Retinal pigment epithelial cell (primary cell): ENCODE measurements at regions not wholly inside any gene's neighbourhood (a gene's known extent, or its start where the extent isn't known, plus 50 kb on each side); places are given as distances from the start of the nearest gene placed in this dataset.
"Not testable (repeated sequence)": the region's sequence is repeated elsewhere in the genome, so short reads cannot be mapped to it uniquely, and the experiment has no call there.

ENCODE experiments used
- DNase-seq: peaks from one replicate; pipeline ENCODE4 v3.0.0-alpha.2; 2010; ENCODE audit warnings: low read depth
- H3K4me3 ChIP-seq: 2 replicates; pipeline ENCODE4 v1.5.1; 2011; ENCODE audit warnings: mild to moderate bottlenecking, low read length, control low read depth, moderate library complexity
- TF ChIP-seq, protein P1 (sequence below): conservative IDR thresholded peaks from 2 replicates; pipeline ENCODE4 v1.5.1; 2011; ENCODE audit warnings: low read depth, low read length, control low read depth, inconsistent platforms

DNA sequence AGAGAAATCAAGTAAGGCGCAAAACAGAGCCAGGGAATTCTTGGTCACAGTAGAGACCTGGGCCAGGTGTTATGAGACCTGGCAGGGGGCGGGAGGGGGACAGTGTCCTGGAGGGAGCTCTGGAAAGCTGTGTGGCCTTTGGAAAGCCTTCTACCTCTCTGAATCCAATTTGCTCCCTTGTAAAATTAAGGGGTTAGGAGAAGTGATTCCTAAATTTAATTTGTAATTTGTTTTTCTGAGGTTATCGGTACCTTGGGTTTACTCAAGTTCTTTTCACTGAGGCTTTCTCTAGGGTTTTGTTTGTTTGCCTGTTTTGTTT lies 920.8 kb downstream of the TYW1 start:
- TF ChIP-seq, protein P1, sequence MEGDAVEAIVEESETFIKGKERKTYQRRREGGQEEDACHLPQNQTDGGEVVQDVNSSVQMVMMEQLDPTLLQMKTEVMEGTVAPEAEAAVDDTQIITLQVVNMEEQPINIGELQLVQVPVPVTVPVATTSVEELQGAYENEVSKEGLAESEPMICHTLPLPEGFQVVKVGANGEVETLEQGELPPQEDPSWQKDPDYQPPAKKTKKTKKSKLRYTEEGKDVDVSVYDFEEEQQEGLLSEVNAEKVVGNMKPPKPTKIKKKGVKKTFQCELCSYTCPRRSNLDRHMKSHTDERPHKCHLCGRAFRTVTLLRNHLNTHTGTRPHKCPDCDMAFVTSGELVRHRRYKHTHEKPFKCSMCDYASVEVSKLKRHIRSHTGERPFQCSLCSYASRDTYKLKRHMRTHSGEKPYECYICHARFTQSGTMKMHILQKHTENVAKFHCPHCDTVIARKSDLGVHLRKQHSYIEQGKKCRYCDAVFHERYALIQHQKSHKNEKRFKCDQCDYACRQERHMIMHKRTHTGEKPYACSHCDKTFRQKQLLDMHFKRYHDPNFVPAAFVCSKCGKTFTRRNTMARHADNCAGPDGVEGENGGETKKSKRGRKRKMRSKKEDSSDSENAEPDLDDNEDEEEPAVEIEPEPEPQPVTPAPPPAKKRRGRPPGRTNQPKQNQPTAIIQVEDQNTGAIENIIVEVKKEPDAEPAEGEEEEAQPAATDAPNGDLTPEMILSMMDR, result no peak
- H3K4me3 ChIP-seq, result no peak overlapping the region
- no peak for DNase-seq

DNA sequence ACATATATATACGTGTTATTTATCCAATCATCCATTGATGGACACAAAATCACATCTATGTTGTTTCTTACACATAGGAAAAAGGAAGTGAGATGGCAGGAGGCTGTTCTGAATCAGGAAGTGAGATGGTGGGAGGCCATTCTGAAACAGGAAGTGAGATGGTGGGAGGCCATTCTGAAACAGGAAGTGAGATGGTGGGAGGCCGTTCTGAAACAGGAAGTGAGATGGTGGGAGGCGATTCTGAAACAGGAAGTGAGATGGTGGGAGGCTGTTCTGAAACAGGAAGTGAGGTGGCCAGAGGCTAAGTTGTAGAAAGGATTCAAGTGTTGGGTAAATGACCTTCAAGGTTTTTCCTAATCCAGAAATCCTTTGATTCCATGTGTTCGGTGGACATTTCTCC lies 921.5 kb downstream of the TYW1 start:
- H3K4me3 ChIP-seq, result no peak overlapping the region
- DNase-seq, result no peak
- TF ChIP-seq, protein P1, result no peak

DNA sequence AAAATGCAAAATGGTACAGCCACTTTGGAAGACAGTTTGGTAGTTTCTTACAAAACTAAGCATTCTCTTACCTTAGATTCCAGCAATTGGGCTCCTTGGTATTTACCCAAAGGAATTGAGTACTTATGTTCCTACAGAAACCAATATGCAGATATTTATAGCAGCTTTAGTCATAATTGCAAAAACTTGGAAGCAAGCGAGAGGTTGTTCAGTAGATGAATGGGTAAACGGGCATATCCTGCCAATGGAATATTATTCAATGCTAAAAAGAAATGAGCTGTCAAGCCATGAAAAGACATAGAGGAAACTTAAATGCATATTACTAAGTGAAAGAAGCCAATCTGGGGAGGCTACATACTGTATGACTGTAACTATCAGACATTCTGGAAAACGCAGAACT lies 926.7 kb downstream of the TYW1 start:
- no peak for DNase-seq
- TF ChIP-seq, protein P1, result no peak
- no peak overlapping the region for H3K4me3 ChIP-seq

DNA sequence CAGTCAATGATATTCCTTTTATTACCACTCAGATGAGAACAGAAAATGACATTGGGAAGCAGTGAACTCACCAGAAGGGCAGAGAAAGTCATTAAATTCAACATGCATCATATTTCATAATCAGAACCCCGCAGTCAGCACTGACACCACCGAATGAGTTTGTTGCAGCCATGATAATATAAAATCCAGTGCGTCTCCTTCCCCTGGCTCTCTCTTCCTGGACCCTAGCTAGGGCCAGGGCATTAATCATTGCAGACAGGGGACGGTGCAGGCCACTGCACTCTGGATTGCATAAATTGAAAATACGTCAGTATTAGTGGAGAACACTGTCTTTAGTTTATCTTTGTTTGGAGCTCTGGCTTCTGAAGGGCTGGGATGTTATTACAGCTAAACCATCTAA lies 931.5 kb downstream of the TYW1 start:
- TF ChIP-seq, protein P1, result no peak
- no peak for DNase-seq

DNA sequence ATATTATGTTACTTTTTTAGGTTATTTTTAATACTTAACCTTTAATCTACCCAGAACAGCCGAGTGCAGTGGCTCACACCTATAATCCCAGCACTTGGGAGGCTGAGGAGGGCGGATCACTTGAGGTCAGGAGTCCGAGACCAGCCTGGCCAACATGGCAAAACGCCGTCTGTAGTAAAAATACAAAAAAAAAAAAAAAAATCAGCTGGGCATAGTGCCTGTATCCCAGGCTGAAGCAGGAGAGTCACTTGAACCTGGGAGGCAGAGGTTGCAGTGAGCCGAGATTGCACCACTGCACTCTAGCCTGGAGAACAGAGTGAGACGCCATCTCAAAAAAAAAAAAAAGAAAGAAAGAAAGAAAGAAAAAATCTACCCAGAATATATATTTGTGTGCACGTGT lies 939.8 kb downstream of the TYW1 start:
- not testable (repeated sequence) for DNase-seq, H3K4me3 ChIP-seq

More for the DNA sequence above, 931.5 kb downstream of the TYW1 start:
- H3K4me3 ChIP-seq, result no peak overlapping the region

DNA sequence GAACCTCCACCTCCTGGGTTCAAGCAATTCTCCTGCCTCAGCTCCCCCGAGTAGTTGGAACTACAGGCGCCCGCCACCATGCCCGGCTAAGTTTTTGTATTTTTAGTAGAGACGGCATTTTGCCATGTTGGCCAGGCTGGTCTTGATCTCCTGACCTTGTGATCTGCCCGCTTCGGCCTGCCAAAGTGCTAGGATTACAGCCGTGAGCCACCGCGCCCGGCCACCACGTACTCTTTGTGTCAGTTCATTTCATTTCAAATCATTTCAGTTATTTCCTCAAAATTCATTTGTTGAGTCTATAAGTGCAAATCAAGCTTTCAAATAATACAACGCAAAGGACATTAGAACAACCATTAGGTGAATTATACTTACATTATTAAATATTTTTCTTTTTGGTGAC lies 943.8 kb downstream of the TYW1 start:
- no peak overlapping the region for H3K4me3 ChIP-seq
- no peak for DNase-seq
- TF ChIP-seq, protein P1, result no peak

DNA sequence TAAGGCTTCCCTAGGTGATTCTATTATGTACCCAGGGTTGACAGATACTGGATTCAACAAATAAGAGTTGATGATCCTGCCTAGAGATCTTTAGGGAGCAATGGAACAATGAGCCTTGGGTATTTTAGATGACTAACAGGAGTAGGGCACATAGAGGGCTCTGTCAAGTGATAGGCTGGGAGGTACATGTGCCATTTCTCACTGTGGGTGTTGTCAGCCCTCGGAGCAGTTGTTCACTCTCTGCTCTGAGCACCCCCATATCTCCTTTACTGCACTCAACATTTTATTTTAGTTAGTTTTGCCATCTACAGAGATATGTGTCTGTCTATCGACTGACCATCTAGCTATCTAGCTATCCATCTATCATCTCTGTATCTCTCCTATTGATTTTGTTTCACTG lies 950.6 kb downstream of the TYW1 start:
- no peak overlapping the region for H3K4me3 ChIP-seq
- TF ChIP-seq, protein P1, result no peak
- DNase-seq, result no peak

DNA sequence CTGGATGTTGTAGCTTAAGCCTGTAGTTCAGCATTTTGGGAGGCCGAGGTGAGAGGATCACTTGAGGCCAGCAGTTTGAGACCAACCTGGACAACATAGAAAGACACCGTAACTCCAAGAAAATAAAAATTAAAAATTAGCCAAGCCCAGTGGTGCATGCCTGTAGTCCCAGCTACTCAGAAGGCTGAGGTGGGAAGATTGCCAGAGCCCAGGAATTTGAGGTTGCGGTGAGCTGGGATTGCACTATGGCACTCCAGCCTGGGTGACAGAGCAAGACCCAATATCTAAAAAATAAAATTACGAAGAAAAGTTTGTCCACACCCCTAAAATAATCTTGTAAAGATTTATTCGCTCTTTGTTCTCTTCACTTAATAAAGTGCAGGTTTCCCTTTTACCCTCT lies 951.0 kb downstream of the TYW1 start:
- H3K4me3 ChIP-seq, result no peak overlapping the region
- no peak for DNase-seq
- TF ChIP-seq, protein P1, result no peak
